Colonic mucosa (tissue), 4 donors: ENCODE measurements at regions not wholly inside any gene's neighbourhood (a gene's known extent, or its start where the extent isn't known, plus 50 kb on each side); places are given as distances from the start of the nearest gene placed in this dataset.

Experiments used
- DNase-seq: peaks from one replicate; pipeline ENCODE4 v3.0.0-alpha.2; 2020
- H3K27ac ChIP-seq: fragments of 200-600 bp; one replicate; pipeline ENCODE4 v1.8.0; 2021
- H3K27me3 ChIP-seq: fragments of 200-600 bp; one replicate; pipeline ENCODE4 v1.8.0; 2021
- H3K36me3 ChIP-seq: fragments of 200-600 bp; one replicate; pipeline ENCODE4 v1.8.0; 2021
- H3K4me1 ChIP-seq: fragments of 200-600 bp; one replicate; pipeline ENCODE4 v1.8.0; 2021; ENCODE audit warnings: mild to moderate bottlenecking
- H3K4me3 ChIP-seq: fragments of 200-600 bp; one replicate; pipeline ENCODE4 v1.8.0; 2021
- H3K9ac ChIP-seq, 2 donors: one replicate each; pipeline ENCODE4 v1.7.0; 2013; ENCODE audit warnings: control low read depth in 2 of 2, low read depth in 2 of 2, low read length in 2 of 2
- H3K9me3 ChIP-seq: fragments of 200-600 bp; one replicate; pipeline ENCODE4 v1.8.0; 2021
- intact Hi-C: fragments of 100-400 bp; cut with DNase I; formaldehyde crosslinking; loops from one replicate; pipeline ENCODE4 v1.14.1; 2022
- TF ChIP-seq, protein P1 (sequence below): fragments of 200-600 bp; IDR thresholded peaks from one replicate; pipeline ENCODE4 v1.8.0; 2022; ENCODE audit warnings: antibody characterized with exemption, mild to moderate bottlenecking
- donor health status: healthy.
- donor health status: DM: no; HTN: no; CAD: no.
- donor health status: DM: no; HTN: no; CAD: no.

DNA sequence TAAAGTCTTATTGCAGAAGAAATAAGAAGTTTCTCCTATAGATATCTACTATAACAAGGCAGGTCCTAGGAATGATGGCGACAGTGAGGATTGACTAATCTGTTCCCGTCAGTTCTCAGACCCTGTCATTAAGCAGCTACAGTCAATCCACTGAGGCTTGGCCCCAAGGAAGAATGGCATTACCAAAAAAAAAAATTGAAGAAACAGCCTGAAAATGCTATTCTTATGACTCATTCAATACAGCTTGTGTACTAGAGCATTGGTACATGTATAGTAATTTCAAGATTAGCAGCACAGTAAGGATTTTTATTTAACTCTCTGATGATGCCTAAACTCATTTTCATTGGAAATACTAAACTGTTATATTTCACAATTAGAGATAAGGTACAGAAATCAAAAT, 1096.1 kb upstream of the NXPH2 start:
- TF ChIP-seq, protein P1, sequence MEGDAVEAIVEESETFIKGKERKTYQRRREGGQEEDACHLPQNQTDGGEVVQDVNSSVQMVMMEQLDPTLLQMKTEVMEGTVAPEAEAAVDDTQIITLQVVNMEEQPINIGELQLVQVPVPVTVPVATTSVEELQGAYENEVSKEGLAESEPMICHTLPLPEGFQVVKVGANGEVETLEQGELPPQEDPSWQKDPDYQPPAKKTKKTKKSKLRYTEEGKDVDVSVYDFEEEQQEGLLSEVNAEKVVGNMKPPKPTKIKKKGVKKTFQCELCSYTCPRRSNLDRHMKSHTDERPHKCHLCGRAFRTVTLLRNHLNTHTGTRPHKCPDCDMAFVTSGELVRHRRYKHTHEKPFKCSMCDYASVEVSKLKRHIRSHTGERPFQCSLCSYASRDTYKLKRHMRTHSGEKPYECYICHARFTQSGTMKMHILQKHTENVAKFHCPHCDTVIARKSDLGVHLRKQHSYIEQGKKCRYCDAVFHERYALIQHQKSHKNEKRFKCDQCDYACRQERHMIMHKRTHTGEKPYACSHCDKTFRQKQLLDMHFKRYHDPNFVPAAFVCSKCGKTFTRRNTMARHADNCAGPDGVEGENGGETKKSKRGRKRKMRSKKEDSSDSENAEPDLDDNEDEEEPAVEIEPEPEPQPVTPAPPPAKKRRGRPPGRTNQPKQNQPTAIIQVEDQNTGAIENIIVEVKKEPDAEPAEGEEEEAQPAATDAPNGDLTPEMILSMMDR, result no peak
- H3K9ac ChIP-seq, result no peak overlapping the region
- no peaks in the 10 kb centered on the region for H3K4me1 ChIP-seq
- no peak overlapping the region for H3K4me3 ChIP-seq
- H3K27ac ChIP-seq, result no peak overlapping the region
- no peaks in the 10 kb centered on the region for H3K36me3 ChIP-seq
- intact Hi-C loops, result no loop called here
- H3K27me3 ChIP-seq, result no peaks in the 10 kb centered on the region
- H3K9me3 ChIP-seq, result no peaks in the 10 kb centered on the region
- no peak for DNase-seq

DNA sequence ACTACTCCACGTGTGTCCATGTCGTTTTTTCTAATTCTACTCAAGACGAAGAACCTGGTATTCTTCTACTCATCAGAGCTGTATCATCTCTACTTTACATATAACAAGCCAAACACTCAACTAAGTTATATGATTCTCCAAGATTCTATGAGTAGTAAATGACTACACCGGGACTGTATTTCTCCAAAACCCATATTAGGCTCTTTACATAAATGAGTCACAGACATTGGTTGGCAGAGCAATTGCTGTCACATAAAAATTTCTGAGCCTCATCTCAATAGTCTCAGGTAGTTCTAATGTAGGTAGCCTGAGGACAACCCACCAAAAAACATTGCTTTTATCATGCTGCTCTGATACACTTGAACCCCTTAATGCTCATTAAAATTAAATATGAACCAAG, 1092.3 kb upstream of the NXPH2 start:
- DNase-seq, result no peak
- Histone ChIP-seq H3K4me1 (no peaks in the 10 kb centered on the region), H3K9me3 (no peaks in the 10 kb centered on the region), H3K27ac (no peak overlapping the region), H3K4me3 (no peak overlapping the region), H3K36me3 (no peaks in the 10 kb centered on the region), H3K27me3 (no peaks in the 10 kb centered on the region), H3K9ac (no peak overlapping the region)
- TF ChIP-seq, protein P1, result no peak
- intact Hi-C loops, result no loop called here

DNA sequence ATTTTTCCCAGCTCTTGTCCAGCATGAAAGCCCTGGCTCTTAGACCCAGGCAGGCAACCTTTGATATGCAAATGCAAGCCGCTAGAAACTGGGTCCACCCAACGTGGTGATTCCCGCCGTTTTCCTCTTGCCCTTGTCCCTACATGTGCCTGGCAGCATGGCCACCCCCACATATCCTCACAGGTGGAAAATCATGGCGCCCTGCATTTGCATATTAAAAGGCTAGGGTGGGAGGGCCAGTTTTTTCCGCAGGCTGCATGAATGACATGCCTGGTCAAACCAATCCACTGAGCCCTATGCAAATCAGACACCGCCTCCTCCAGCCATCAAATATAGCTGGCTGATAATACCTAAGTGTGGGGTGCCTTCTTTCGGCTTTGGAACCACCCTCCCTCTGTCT, 1091.8 kb upstream of the NXPH2 start:
- Histone ChIP-seq H3K27me3 (no peaks in the 10 kb centered on the region), H3K9me3 (no peaks in the 10 kb centered on the region), H3K4me3 (no peak overlapping the region), H3K36me3 (no peaks in the 10 kb centered on the region), H3K27ac (no peak overlapping the region), H3K4me1 (no peaks in the 10 kb centered on the region), H3K9ac (no peak overlapping the region)
- TF ChIP-seq, protein P1, result no peak
- no peak for DNase-seq
- intact Hi-C loops, result no loop called here

DNA sequence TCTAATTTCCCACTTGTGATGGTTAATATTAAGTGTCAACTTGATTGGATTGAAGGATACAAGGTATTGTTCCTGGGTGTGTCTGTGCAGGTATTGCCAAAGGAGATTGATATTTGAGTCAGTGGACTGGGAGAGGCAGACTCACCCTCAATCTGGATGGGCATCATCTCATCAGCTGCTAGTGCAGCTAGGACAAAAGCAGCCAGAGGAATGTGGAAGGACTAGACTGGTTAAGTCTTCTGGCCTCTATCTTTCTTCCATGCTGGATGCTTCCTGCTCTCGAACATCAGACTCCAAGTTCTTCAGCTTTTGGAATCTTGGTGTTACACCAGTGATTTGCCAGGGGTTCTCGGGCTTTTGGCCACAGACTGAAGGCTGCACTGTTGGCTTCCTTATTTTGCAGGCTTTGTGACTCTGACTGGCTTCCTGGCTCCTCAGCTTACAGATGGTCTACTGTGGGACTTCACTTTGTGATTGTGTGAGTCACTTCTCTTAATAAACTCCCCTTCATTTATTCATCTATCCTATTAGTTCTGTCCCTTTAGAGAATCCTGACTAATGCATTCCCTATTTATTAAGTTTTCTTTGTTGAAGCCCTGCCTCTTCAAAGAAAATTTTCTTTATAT, 1087.5 kb upstream of the NXPH2 start:
- Histone ChIP-seq H3K4me1 (no peaks in the 10 kb centered on the region), H3K4me3 (no peak overlapping the region), H3K27me3 (no peaks in the 10 kb centered on the region), H3K36me3 (no peaks in the 10 kb centered on the region), H3K9ac (no peak overlapping the region), H3K9me3 (no peaks in the 10 kb centered on the region), H3K27ac (no peak overlapping the region)
- TF ChIP-seq, protein P1, result no peak
- intact Hi-C loops, result no loop called here
- no peak for DNase-seq

DNA sequence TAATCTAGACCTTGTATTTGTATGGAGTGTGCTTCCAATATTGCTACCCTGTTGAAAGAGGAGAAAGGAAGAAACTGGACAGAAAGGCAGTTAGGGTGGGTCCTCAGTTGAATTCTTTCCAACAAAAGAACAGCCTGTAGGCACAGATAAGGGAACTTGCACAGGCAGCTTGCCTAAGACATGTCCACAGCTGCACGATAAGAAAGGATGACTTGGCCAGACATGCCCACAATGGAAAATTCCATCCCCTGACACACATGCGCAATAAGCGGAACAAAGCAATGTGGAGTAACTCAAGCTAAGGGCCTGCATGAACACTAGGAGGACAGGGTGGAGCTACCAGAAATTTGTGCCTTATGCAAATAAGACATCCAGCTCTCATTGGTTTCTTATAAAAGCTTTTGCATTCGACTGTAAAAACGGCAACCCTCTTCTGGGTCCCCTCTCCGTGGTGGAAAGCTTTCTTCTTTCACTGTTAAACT, 1084.7 kb upstream of the NXPH2 start:
- no peak overlapping the region for H3K9ac ChIP-seq
- no peak overlapping the region for H3K4me3 ChIP-seq
- intact Hi-C loops, result no loop called here
- no peaks in the 10 kb centered on the region for H3K9me3 ChIP-seq
- TF ChIP-seq, protein P1, result no peak
- H3K4me1 ChIP-seq, result no peaks in the 10 kb centered on the region
- no peaks in the 10 kb centered on the region for H3K36me3 ChIP-seq
- no peaks in the 10 kb centered on the region for H3K27me3 ChIP-seq
- DNase-seq, result no peak
- H3K27ac ChIP-seq, result no peak overlapping the region
